ENCODE measurements at regions not wholly inside any gene's neighbourhood (a gene's known extent, or its start where the extent isn't known, plus 50 kb on each side); places are given as distances from the start of the nearest gene placed in this dataset.
A peak's percentile ranks its signal among the peaks of the same experiment; 100 is the strongest.

DNA sequence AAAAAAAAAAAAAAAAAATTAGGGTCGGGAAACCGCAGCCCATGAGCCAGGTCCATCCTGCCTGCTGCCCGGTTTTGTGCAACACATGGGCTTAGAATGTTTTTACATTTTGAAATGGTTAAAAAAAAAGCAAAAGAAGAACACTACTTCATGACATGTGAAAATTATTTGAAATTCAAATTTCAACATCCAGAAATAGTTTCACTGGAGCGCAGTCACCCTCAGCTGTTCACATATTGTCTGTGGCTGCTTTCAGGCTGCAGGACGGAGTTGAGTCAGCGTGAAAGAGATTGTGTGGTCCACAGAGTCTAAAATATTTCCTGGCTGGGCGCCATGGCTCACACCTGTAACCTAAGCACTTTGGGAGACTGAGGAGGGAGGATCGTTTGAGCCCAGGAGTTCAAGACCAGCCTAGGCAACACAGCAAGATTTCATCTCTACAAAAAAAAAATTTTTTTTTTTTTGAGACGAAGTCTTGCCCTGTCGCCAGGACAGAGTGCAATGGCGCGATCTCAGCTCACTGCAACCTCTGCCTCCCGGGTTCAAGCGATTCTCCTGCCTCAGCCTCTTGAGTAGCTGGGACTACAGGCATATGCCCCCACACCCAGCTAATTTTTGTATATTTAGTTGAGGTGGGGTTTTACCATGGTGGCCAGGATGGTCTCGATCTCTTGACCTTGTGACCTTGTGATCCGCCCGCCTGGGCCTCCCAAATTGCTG is 63.9 kb upstream of the ECHDC3 start:
- no peak overlapping the region for H3K4me3 ChIP-seq (ENCODE audit: control insufficient read depth, low read depth, low read length)
- TF ChIP-seq, protein P1, sequence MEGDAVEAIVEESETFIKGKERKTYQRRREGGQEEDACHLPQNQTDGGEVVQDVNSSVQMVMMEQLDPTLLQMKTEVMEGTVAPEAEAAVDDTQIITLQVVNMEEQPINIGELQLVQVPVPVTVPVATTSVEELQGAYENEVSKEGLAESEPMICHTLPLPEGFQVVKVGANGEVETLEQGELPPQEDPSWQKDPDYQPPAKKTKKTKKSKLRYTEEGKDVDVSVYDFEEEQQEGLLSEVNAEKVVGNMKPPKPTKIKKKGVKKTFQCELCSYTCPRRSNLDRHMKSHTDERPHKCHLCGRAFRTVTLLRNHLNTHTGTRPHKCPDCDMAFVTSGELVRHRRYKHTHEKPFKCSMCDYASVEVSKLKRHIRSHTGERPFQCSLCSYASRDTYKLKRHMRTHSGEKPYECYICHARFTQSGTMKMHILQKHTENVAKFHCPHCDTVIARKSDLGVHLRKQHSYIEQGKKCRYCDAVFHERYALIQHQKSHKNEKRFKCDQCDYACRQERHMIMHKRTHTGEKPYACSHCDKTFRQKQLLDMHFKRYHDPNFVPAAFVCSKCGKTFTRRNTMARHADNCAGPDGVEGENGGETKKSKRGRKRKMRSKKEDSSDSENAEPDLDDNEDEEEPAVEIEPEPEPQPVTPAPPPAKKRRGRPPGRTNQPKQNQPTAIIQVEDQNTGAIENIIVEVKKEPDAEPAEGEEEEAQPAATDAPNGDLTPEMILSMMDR (conservative IDR thresholded peaks at IDR 0.05; ENCODE audit: control insufficient read depth, insufficient read depth, low read depth, low read length) = no peak
- DNase-seq (ENCODE audit: low read depth) = peak; percentile 48

DNA sequence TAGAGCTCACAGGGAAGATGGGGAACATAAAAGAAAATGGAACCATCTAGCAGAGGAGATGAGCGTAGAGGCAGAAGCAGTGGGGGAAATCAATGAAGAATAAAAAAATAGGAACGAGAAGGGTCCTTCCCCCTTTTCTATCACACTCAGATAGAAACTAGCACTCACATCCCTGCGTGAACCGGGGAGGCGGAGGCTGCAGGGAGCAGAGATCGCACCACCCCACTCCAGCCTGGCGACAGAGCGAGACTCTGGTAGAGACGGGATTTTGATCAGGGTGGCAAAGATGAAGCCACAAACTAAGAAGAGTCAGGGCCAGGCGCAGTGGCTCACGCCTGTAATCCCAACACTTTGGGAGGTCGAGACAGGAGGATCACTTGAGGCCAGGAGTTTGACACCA is 64.7 kb upstream of the ECHDC3 start:
- no peak for DNase-seq (ENCODE audit: low read depth)
- TF ChIP-seq, protein P1 (conservative IDR thresholded peaks at IDR 0.05; ENCODE audit: control insufficient read depth, insufficient read depth, low read depth, low read length) = no peak
- no peak overlapping the region for H3K4me3 ChIP-seq (ENCODE audit: control insufficient read depth, low read depth, low read length)

GRCh38 chr10:11673346-11674280 is 62.2 kb upstream of the USP6NL start:
- TF ChIP-seq, protein P1 (conservative IDR thresholded peaks at IDR 0.05; ENCODE audit: control insufficient read depth, insufficient read depth, low read depth, low read length) = no peak
- no peak overlapping the region for H3K4me3 ChIP-seq (ENCODE audit: control insufficient read depth, low read depth, low read length)
- peak; percentile 37 for DNase-seq (ENCODE audit: low read depth)

- TF ChIP-seq, protein P1 (conservative IDR thresholded peaks at IDR 0.05; ENCODE audit: control insufficient read depth, insufficient read depth, low read depth, low read length) = no peak
- DNase-seq (ENCODE audit: low read depth) = no peak
Measured at GRCh38 chr10:11672836-11673235, 61.4 kb upstream of the USP6NL start.

GRCh38 chr10:11670381-11670780 is 58.9 kb upstream of the USP6NL start:
- DNase-seq (ENCODE audit: low read depth) = no peak
- TF ChIP-seq, protein P1 (conservative IDR thresholded peaks at IDR 0.05; ENCODE audit: control insufficient read depth, insufficient read depth, low read depth, low read length) = no peak

More at GRCh38 chr10:11672836-11673235, 61.4 kb upstream of the USP6NL start:
- no peak overlapping the region for H3K4me3 ChIP-seq (ENCODE audit: control insufficient read depth, low read depth, low read length)

DNA sequence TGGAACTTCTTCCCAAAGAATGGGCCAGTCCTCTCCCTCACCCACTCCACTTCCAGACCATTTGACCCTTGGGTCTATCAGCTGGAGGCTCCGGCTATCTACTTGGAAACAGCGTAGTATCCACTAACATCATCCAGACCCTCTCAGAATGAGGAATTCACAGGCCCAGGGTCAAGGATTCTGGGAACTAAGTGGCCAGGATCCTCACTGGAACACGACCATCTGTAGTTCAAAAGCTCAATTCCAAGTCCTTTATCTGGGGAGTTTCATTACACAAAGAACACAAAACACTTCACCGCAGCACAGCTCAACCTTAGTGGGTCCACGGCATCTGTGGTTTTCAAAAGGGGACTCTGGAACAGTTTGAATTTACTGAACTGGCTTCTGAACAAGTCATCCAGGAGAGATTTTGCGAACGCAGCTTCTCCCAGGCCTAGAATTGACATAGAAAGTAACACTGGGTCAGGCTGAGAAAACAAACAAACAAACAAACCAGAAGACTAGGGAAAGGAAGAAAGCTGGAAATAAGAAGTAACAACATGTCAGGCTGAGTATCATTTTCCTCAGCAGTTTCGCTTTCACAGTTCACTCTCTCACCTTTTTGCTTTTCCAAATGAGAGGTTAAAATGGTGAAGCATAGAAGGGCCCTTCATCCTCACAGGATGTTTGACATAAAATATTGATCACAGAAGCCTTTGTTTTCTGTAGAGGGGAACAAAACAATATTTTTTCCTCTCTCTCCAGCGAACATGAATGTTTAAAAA is 57.6 kb upstream of the USP6NL start:
- no peak for DNase-seq (ENCODE audit: low read depth)
- H3K4me3 ChIP-seq (ENCODE audit: control insufficient read depth, low read depth, low read length) = no peak overlapping the region
- TF ChIP-seq, protein P1 (conservative IDR thresholded peaks at IDR 0.05; ENCODE audit: control insufficient read depth, insufficient read depth, low read depth, low read length) = no peak

More at GRCh38 chr10:11670381-11670780, 58.9 kb upstream of the USP6NL start:
- no peak overlapping the region for H3K4me3 ChIP-seq (ENCODE audit: control insufficient read depth, low read depth, low read length)
